ENCODE measurements at regions not wholly inside any gene's neighbourhood (a gene's known extent, or its start where the extent isn't known, plus 50 kb on each side); places are given as distances from the start of the nearest gene placed in this dataset.

GRCh38 chr1:5494518-5494917, 497.7 kb downstream of the NPHP4 start:
- DNase-seq (ENCODE audit: low spot score), result no peak
- H3K4me3 ChIP-seq (ENCODE audit: low read length in 2 of 2), result no peak overlapping the region
- H3K14ac ChIP-seq (ENCODE audit: low read length), result no peak overlapping the region
- H2AFZ ChIP-seq (ENCODE audit: low read length), result no peak overlapping the region
- no peak overlapping the region for H2BK15ac ChIP-seq (ENCODE audit: low read length)
- no peak overlapping the region for H2BK5ac ChIP-seq (ENCODE audit: low read length)
- H4K91ac ChIP-seq (ENCODE audit: low read depth, low read length, poor library complexity), result no peak overlapping the region
- H3K4ac ChIP-seq (ENCODE audit: low read length), result no peak overlapping the region
- no peak overlapping the region for H2BK12ac ChIP-seq (ENCODE audit: low read length)
- H3K79me1 ChIP-seq (ENCODE audit: low read depth, low read length), result no peaks in the 10 kb centered on the region
- no peak overlapping the region for H3K9ac ChIP-seq (ENCODE audit: low read depth, low read length, poor library complexity)
- no peak overlapping the region for H4K8ac ChIP-seq (ENCODE audit: low read depth, low read length)
- H3K23ac ChIP-seq (ENCODE audit: low read depth, low read length, poor library complexity), result no peak overlapping the region
- peaks cover 0 to 31% (median 0%) of the 10 kb centered on the region in 3 experiments for H3K27me3 ChIP-seq (ENCODE audit: control insufficient read depth in 3 of 3, insufficient read depth in 3 of 3, low read depth in 1 of 3, low read length in 3 of 3)
- peaks cover 0 to 15% of the 10 kb centered on the region in 2 donors for H3K4me1 ChIP-seq (ENCODE audit: control insufficient read depth in 2 of 2, insufficient read depth in 1 of 2, low read depth in 1 of 2, low read length in 2 of 2)
- no peak overlapping the region for H3K27ac ChIP-seq (replicated peaks; ENCODE audit: low read length)
- no peak overlapping the region for H3K4me2 ChIP-seq (ENCODE audit: insufficient read depth, low read length, poor library complexity, severe bottlenecking)
- no peak overlapping the region for H2BK120ac ChIP-seq (ENCODE audit: low read depth, low read length)
- H3K9me3 ChIP-seq (replicated peaks in 1 of 2; ENCODE audit: control insufficient read depth in 2 of 2, insufficient read depth in 1 of 2, low read depth in 1 of 2, low read length in 2 of 2), result no peaks in the 10 kb centered on the region
- no peak overlapping the region for H3K18ac ChIP-seq (ENCODE audit: low read length)
- H2AK5ac ChIP-seq (ENCODE audit: low read depth, low read length), result no peak overlapping the region
- no CpG with 5 or more reads among the region's 7 CpGs for WGBS, 2 donors (ENCODE audit: extremely low coverage in 2 of 2, insufficient read length in 2 of 2, insufficient replicate concordance in 1 of 2)
- no peaks in the 10 kb centered on the region for H3K36me3 ChIP-seq (replicated peaks in 1 of 2; ENCODE audit: control insufficient read depth in 2 of 2, insufficient read depth in 2 of 2, low read length in 2 of 2)

DNA sequence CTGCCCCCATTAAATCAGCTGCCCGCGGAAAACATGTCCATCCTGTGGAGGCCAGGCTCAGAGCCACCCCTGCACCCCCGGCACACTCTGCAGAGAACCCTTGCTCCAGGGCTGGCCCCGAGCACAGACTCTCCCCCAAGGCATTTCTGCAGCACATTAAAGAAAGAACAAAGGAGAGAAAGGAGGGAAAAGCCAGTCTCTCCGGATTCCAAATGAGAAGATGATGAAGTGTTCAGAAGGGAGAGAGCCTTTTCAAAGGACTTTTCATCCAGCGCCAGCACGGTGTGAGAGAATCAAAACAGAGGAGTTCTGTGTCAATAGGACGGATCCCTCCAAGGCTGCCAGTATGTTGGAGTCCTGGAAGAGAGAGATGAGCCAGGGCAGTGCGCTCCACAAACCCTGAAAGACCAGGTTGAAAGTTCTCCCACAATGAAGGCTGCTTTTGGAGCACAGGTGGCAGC, 498.3 kb downstream of the NPHP4 start:
- H3K27ac ChIP-seq (replicated peaks; ENCODE audit: low read length), result no peak overlapping the region
- peaks cover 0 to 31% (median 0%) of the 10 kb centered on the region in 3 experiments for H3K27me3 ChIP-seq (ENCODE audit: control insufficient read depth in 3 of 3, insufficient read depth in 3 of 3, low read depth in 1 of 3, low read length in 3 of 3)
- no peaks in the 10 kb centered on the region for H3K36me3 ChIP-seq (replicated peaks in 1 of 2; ENCODE audit: control insufficient read depth in 2 of 2, insufficient read depth in 2 of 2, low read length in 2 of 2)
- H4K8ac ChIP-seq (ENCODE audit: low read depth, low read length), result no peak overlapping the region
- H3K4me3 ChIP-seq (ENCODE audit: low read length in 2 of 2), result no peak overlapping the region
- H2BK15ac ChIP-seq (ENCODE audit: low read length), result peak overlapping the region; percentile 32
- H3K4me1 ChIP-seq (ENCODE audit: control insufficient read depth in 2 of 2, insufficient read depth in 1 of 2, low read depth in 1 of 2, low read length in 2 of 2), result peaks cover 0 to 15% of the 10 kb centered on the region in 2 donors
- H3K79me1 ChIP-seq (ENCODE audit: low read depth, low read length), result no peaks in the 10 kb centered on the region
- no peak overlapping the region for H2AFZ ChIP-seq (ENCODE audit: low read length)
- no peak overlapping the region for H2BK5ac ChIP-seq (ENCODE audit: low read length)
- no peak overlapping the region for H3K14ac ChIP-seq (ENCODE audit: low read length)
- H3K4me2 ChIP-seq (ENCODE audit: insufficient read depth, low read length, poor library complexity, severe bottlenecking), result no peak overlapping the region
- H4K91ac ChIP-seq (ENCODE audit: low read depth, low read length, poor library complexity), result no peak overlapping the region
- peak overlapping the region; percentile 83 for H3K18ac ChIP-seq (ENCODE audit: low read length)
- no peak overlapping the region for H3K23ac ChIP-seq (ENCODE audit: low read depth, low read length, poor library complexity)
- H2BK120ac ChIP-seq (ENCODE audit: low read depth, low read length), result peak overlapping the region; percentile 63
- no peak overlapping the region for H3K4ac ChIP-seq (ENCODE audit: low read length)
- H3K9ac ChIP-seq (ENCODE audit: low read depth, low read length, poor library complexity), result peak overlapping the region; percentile 7
- no CpG with 5 or more reads among the region's 9 CpGs for WGBS, 2 donors (ENCODE audit: extremely low coverage in 2 of 2, insufficient read length in 2 of 2, insufficient replicate concordance in 1 of 2)
- H2BK12ac ChIP-seq (ENCODE audit: low read length), result no peak overlapping the region
- peak overlapping the region; percentile 60 for H2AK5ac ChIP-seq (ENCODE audit: low read depth, low read length)
- DNase-seq (ENCODE audit: low spot score), result no peak
- H3K9me3 ChIP-seq (replicated peaks in 1 of 2; ENCODE audit: control insufficient read depth in 2 of 2, insufficient read depth in 1 of 2, low read depth in 1 of 2, low read length in 2 of 2), result no peaks in the 10 kb centered on the region

GRCh38 chr1:5493275-5493674, 498.9 kb downstream of the NPHP4 start:
- no peaks in the 10 kb centered on the region for H3K9me3 ChIP-seq (replicated peaks in 1 of 2; ENCODE audit: control insufficient read depth in 2 of 2, insufficient read depth in 1 of 2, low read depth in 1 of 2, low read length in 2 of 2)
- peaks cover 0 to 15% of the 10 kb centered on the region in 2 donors for H3K4me1 ChIP-seq (ENCODE audit: control insufficient read depth in 2 of 2, insufficient read depth in 1 of 2, low read depth in 1 of 2, low read length in 2 of 2)
- H3K27ac ChIP-seq (replicated peaks; ENCODE audit: low read length), result no peak overlapping the region
- H3K4me2 ChIP-seq (ENCODE audit: insufficient read depth, low read length, poor library complexity, severe bottlenecking), result no peak overlapping the region
- H3K4ac ChIP-seq (ENCODE audit: low read length), result no peak overlapping the region
- WGBS, 2 donors (ENCODE audit: extremely low coverage in 2 of 2, insufficient read length in 2 of 2, insufficient replicate concordance in 1 of 2), result no CpG with 5 or more reads among the region's 4 CpGs
- H2BK120ac ChIP-seq (ENCODE audit: low read depth, low read length), result no peak overlapping the region
- H3K9ac ChIP-seq (ENCODE audit: low read depth, low read length, poor library complexity), result no peak overlapping the region
- DNase-seq (ENCODE audit: low spot score), result no peak
- no peaks in the 10 kb centered on the region for H3K36me3 ChIP-seq (replicated peaks in 1 of 2; ENCODE audit: control insufficient read depth in 2 of 2, insufficient read depth in 2 of 2, low read length in 2 of 2)
- H3K18ac ChIP-seq (ENCODE audit: low read length), result peak overlapping the region; percentile 83
- H4K8ac ChIP-seq (ENCODE audit: low read depth, low read length), result no peak overlapping the region
- peak overlapping the region; percentile 32 for H2BK15ac ChIP-seq (ENCODE audit: low read length)
- H2BK12ac ChIP-seq (ENCODE audit: low read length), result no peak overlapping the region
- H3K14ac ChIP-seq (ENCODE audit: low read length), result no peak overlapping the region
- H3K23ac ChIP-seq (ENCODE audit: low read depth, low read length, poor library complexity), result no peak overlapping the region
- H3K27me3 ChIP-seq (ENCODE audit: control insufficient read depth in 3 of 3, insufficient read depth in 3 of 3, low read depth in 1 of 3, low read length in 3 of 3), result peaks cover 0 to 31% (median 0%) of the 10 kb centered on the region in 3 experiments
- H3K79me1 ChIP-seq (ENCODE audit: low read depth, low read length), result no peaks in the 10 kb centered on the region
- no peak overlapping the region for H4K91ac ChIP-seq (ENCODE audit: low read depth, low read length, poor library complexity)
- H2AFZ ChIP-seq (ENCODE audit: low read length), result no peak overlapping the region
- H3K4me3 ChIP-seq (ENCODE audit: low read length in 2 of 2), result no peak overlapping the region
- H2BK5ac ChIP-seq (ENCODE audit: low read length), result no peak overlapping the region
- peak overlapping the region; percentile 60 for H2AK5ac ChIP-seq (ENCODE audit: low read depth, low read length)

DNA sequence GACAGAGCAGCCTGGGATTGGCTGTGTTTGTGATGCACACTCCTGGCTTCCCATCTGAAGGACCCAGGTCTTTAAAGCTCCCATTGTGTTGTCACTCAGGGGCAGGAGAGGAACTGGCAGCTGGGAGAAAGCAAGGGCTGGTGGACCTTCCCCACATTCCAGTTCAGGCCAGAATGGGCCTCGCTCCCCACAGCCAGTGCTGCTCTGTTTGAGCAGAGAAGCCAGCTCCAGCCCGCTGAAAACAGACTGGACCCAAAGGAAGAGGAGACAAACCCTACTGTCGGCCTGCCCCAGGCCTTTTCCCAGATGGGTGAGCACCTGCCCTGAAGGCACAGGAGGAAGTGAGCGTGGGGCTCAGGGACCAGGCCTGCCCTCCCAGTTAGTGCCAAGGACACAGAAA, 499.4 kb downstream of the NPHP4 start:
- Histone ChIP-seq H3K27me3 (ENCODE audit: control insufficient read depth in 3 of 3, insufficient read depth in 3 of 3, low read depth in 1 of 3, low read length in 3 of 3) (peaks cover 0 to 31% (median 0%) of the 10 kb centered on the region in 3 experiments), H2BK120ac (ENCODE audit: low read depth, low read length) (no peak overlapping the region), H3K27ac (replicated peaks; ENCODE audit: low read length) (no peak overlapping the region), H3K4me2 (ENCODE audit: insufficient read depth, low read length, poor library complexity, severe bottlenecking) (no peak overlapping the region), H3K14ac (ENCODE audit: low read length) (peak overlapping the region; percentile 12), H3K4ac (ENCODE audit: low read length) (no peak overlapping the region), H3K79me1 (ENCODE audit: low read depth, low read length) (no peaks in the 10 kb centered on the region), H2BK12ac (ENCODE audit: low read length) (no peak overlapping the region), H2BK5ac (ENCODE audit: low read length) (no peak overlapping the region), H3K4me1 (ENCODE audit: control insufficient read depth in 2 of 2, insufficient read depth in 1 of 2, low read depth in 1 of 2, low read length in 2 of 2) (peaks cover 0 to 15% of the 10 kb centered on the region in 2 donors), H3K18ac (ENCODE audit: low read length) (peak overlapping the region; percentile 4), H3K4me3 (ENCODE audit: low read length in 2 of 2) (no peak overlapping the region), H2BK15ac (ENCODE audit: low read length) (peak overlapping the region; percentile 1), H2AFZ (ENCODE audit: low read length) (no peak overlapping the region), H3K9ac (ENCODE audit: low read depth, low read length, poor library complexity) (no peak overlapping the region), H4K8ac (ENCODE audit: low read depth, low read length) (no peak overlapping the region), H3K9me3 (replicated peaks in 1 of 2; ENCODE audit: control insufficient read depth in 2 of 2, insufficient read depth in 1 of 2, low read depth in 1 of 2, low read length in 2 of 2) (no peaks in the 10 kb centered on the region), H3K23ac (ENCODE audit: low read depth, low read length, poor library complexity) (no peak overlapping the region), H2AK5ac (ENCODE audit: low read depth, low read length) (no peak overlapping the region), H3K36me3 (replicated peaks in 1 of 2; ENCODE audit: control insufficient read depth in 2 of 2, insufficient read depth in 2 of 2, low read length in 2 of 2) (no peaks in the 10 kb centered on the region), H4K91ac (ENCODE audit: low read depth, low read length, poor library complexity) (no peak overlapping the region)
- WGBS, 2 donors (ENCODE audit: extremely low coverage in 2 of 2, insufficient read length in 2 of 2, insufficient replicate concordance in 1 of 2), result no CpG with 5 or more reads among the region's 4 CpGs
- DNase-seq (ENCODE audit: low spot score), result no peak
